Stimulated activated CD4-positive, alpha-beta T cell treated with anti-CD3 and anti-CD28 coated beads, Interleukin-4, amount 100 ng/mL, for 4 hours (primary cell): ENCODE measurements at regions not wholly inside any gene's neighbourhood (a gene's known extent, or its start where the extent isn't known, plus 50 kb on each side); places are given as distances from the start of the nearest gene placed in this dataset.

Experiments
- DNase-seq, 2 experiments: peaks; one replicate each; pipeline ENCODE4 v3.0.0-alpha.2; 2020

DNA sequence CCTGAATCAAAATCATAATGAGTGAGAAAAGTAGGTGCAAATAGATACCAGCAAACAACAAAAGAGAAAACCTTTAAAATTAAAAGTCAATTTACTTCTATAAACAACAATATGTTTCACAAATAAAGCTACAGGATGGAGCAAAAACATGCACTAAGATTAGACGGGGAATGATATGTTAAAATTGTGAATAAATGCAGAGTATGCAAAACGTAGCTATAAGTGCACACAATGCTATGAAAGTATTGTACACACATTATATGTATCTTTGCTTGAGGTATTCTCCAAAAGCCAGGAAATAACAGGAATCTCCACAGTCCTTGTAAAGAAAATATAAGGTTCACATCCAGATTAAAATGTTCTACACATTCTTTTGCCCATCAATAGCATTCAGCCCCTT, 523.9 kb downstream of the EFNB2 start:
- no peak for DNase-seq

- no peak for DNase-seq
These were observed 524.6 kb downstream of the EFNB2 start for GRCh38 chr13:106010836-106011235.

- DNase-seq, result no peak
These were observed 526.9 kb downstream of the EFNB2 start for GRCh38 chr13:106008540-106008939.

GRCh38 chr13:106007156-106007555, 528.3 kb downstream of the EFNB2 start:
- no peak for DNase-seq

GRCh38 chr13:106003651-106004050, 531.8 kb downstream of the EFNB2 start:
- DNase-seq, result no peak

GRCh38 chr13:106001443-106001842, 534.0 kb downstream of the EFNB2 start:
- no peak for DNase-seq

DNA sequence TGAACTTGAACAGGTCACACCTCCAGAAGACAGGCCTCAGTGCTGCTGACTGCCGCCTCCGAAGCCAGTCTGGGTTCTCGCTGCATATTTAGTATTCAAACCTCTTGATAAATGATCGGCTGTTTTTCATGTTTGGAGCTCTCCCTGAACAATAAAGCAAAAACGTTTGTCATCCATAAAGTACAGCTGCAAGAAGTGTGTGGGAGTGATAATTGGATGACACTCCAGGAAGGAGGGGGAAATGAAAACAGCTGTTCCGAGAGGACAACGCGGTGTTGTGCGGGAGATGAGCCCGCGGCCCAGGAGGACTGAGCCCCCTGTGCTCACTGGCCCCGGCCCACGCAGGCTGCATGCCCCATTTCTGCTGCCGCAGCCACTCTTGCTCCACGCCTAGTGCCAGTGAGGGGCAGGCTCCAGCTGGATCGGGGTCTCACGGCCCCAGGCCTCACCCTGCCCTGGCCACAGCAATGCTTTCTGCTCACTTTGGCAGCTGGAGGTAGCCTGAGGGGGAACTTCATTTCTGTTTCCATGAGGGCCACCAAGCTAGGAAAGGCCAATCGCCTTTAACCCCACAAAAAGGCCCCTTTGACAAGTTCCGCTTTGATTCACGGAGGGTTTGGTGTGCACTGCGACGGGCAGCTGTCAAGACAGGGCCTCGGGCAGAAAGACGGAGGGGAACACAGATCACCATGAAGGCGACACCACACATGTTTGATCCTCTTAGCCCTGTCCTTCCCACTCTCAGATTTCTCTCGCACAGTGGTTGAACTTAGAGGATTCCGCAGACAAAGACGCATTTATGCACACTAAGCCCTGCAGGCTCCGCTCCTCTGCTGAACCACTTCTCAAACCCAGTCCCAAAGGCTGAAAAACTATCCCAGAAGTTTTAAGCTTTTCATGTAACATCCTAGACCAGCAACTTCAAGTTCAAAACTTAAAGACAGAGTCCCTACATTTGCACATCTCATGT, 537.6 kb downstream of the EFNB2 start:
- DNase-seq, result no peak

GRCh38 chr13:105996391-105997025, 539.0 kb downstream of the EFNB2 start:
- DNase-seq, result no peak

GRCh38 chr13:105994340-105994739, 541.1 kb downstream of the EFNB2 start:
- DNase-seq, result no peak

- no peak for DNase-seq
These were observed 543.7 kb downstream of the EFNB2 start for GRCh38 chr13:105991622-105992277.

- DNase-seq, result no peak
These were observed 544.3 kb downstream of the EFNB2 start for GRCh38 chr13:105991131-105991530.

- no peak for DNase-seq
These were observed 545.1 kb downstream of the EFNB2 start for GRCh38 chr13:105990256-105990958.

DNA sequence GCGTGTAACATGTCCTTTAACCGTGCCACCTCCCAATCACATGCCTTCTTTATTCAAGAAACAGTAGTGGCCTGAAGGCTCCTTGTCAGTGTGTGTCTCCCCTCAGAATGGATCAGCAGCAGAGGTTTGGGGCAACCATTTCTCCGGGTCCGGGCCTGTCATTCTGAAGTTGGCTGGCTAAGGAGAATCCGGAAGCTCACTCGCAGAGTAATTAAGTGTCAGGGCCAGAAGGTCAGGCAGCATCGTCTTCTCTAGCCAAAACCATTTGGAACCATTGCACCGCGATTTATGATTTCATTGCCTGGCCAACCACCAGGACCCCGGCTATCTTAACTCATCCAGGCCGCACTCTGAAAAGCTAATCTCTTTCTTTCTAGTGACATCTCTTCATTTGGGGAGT, 550.8 kb downstream of the EFNB2 start:
- DNase-seq, result no peak

GRCh38 chr13:105984236-105984635, 551.2 kb downstream of the EFNB2 start:
- no peak for DNase-seq

- no peak for DNase-seq
These were observed 553.1 kb downstream of the EFNB2 start for GRCh38 chr13:105982219-105982930.

GRCh38 chr13:105979131-105980011, 556.1 kb downstream of the EFNB2 start:
- no peak for DNase-seq

- DNase-seq, result no peak
These were observed 561.1 kb downstream of the EFNB2 start for GRCh38 chr13:105974380-105974779.

DNA sequence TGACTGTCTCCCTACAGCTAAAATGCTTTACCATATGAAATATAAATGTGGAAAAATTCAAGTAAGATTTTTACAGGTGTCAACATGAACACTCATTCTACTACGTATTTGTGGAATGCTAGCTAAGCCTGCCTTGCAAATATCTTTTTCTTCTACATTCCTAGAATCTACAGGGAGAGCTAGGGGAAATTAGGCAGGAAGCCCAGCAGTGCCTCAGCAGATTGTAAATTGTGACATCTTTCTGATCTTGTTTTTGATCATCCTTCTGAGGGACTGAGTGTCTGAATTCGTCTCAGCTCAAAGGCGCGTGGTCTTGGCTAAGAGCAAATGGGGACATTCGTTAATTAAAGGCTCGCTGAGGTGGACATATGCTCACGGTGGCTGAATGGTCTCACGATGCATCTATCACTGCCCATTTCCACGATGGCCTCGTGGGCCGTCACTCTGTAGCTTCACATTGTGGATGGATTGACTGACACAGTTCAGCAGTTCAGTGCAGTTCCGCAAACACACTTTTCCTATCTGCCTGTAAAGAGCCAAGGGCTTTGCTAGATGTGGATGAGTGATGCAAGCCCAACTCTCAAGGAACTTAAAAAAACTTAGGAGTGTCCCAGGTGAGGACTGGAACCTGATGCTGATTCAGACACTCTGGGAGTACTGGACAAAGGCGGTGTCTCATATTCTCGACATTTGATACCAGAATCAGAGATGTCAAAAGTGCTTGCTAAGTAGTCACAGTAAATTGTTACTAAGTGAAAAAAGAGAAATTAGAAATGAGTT, 562.5 kb downstream of the EFNB2 start:
- no peak for DNase-seq

DNA sequence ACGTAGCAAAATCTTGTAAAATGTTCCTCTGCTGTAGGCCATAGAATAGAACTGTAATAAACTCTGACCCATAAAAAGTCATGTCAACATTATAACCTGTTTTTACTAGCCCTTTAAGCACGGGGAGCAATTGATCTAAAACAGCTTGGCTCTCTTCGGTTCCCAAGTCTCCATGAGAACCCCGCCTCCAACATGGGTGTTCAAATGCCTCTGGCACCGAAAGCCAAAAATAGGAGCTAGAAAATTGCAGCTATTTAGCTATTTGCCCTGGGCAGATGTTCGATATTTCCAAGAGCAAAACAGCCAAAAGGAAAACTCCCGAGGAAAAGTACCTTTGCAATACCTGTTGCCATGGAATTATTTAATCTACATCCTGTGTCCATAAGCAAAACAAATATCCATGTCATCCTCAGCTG, 563.1 kb downstream of the EFNB2 start:
- no peak for DNase-seq

DNA sequence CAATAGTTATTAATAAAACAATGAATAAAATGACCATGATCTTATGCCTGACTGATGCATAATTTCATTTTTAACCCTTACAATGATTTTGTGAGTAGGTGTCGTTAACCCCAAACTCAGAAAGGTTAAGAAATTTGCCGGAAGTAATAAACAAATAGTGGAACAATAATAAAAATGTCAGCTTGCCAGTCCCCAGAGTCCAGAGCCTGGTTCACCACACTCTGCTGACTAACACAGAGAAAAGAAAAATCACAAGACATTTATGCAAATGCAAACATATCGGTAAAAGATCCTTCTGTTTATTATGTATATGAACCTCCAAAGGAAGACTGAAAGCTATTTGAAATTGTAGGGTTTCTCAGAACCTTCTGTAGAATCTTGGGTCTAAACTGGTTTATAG, 563.7 kb downstream of the EFNB2 start:
- no peak for DNase-seq
